Stimulated activated CD8-positive, alpha-beta memory T cell treated with anti-CD3 and anti-CD28 coated beads, Interleukin-15, amount 100 ng/mL, for 1 hour (primary cell): ENCODE measurements at regions not wholly inside any gene's neighbourhood (a gene's known extent, or its start where the extent isn't known, plus 50 kb on each side); places are given as distances from the start of the nearest gene placed in this dataset.
"Not testable (repeated sequence)": the region's sequence is repeated elsewhere in the genome, so short reads cannot be mapped to it uniquely, and the experiment has no call there.

Experiments used
- DNase-seq: peaks from one replicate; pipeline ENCODE4 v3.0.0-alpha.2; 2020; ENCODE audit warnings: low read depth

DNA sequence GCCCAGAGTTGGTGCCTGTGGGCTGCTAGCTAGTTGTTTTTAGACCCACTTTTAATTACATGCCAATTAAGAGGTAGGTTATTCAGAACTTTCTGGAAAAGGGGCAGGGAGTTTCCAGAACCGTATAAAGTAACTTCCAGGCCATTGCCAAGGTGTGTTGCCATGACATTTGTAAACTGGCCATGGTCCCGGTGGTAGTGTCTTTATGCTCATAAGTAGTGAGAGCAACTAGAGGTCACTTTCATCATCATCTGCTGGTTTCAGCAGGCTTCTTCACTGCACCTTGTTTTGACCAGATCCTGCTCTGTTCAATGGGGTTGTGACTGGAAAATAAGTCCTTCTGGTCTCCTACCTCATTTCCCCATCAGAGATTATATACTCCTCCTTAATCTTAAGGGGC lies 207.0 kb downstream of the FAM72C start:
- not testable (repeated sequence) for DNase-seq

DNA sequence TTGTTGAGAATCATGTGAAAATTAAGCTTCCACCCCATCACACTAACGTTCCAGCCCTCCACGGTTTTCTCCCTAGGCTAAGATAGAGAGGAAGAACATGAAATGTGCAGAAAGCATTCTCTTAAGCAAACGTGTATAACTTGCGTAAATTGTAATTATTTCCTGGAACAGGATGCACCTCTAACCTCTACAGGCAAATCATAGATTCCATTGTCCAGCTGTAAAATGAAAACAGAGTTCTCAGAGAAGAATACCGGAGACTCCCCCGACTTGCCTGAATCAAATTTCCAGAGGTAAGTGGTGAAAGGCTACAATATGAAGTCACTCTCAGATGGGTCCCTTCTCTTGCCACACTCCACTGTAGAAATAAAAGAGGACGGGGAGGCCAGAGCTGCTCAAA lies 211.4 kb downstream of the FAM72C start:
- DNase-seq: not testable (repeated sequence)

DNA sequence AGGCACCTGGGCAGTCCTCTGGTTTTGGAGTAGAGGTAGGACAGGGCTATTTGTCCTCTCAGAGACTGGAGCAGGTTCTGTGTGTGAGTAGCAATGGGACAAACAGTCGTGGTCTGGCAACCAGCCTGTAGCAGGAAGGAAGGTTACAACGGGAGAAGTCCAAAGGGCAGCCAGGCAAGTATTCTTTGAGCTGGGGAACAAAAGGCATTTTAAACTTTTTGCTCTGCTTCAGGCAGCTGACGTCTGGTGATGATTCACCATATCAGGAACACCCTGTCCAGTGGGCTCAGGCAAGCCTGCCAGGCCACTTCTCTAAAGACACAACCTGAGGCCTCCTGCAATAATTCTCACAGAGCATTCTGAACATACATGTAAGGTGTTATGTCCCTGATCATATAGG lies 215.8 kb downstream of the FAM72C start:
- DNase-seq: not testable (repeated sequence)

DNA sequence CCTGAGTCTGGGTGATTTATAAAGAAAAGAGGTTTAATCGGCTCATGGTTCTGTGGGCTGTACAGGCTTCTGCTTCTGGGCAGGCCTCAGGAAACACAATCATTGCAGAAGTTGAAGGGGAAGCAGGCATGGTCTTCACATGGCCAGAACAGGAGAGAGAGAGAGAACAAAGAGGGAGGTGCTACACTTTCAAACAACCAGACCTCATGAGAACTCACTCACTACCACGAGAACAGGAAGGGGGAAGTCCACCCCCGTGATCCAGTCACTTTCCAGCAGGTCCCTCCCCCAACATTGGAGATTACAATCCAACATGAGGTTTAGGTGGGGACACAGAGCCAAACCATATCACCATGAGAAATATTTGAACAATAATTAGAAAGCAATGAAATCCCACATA lies 222.9 kb downstream of the FAM72C start:
- DNase-seq: no peak

DNA sequence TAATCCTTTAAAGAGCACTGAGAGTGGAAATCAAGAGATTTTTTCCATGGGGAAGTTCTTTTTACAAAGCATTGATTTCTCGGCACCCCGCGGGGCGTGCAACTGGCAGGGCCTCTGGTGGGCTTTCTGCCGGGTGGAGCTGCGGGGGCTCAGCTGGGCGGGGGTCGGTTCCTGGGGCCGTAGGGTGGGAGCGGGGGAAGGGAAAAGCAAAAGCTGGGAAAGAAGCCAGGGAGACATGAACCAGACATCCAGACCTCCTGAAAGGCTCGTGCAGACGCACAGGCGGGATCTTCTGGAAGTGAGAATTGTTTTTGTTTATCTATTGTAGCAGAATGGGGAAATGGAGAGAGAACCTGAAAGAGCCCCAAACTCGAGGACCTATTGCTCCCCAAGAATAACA lies 235.2 kb downstream of the FAM72C start:
- no peak for DNase-seq

DNA sequence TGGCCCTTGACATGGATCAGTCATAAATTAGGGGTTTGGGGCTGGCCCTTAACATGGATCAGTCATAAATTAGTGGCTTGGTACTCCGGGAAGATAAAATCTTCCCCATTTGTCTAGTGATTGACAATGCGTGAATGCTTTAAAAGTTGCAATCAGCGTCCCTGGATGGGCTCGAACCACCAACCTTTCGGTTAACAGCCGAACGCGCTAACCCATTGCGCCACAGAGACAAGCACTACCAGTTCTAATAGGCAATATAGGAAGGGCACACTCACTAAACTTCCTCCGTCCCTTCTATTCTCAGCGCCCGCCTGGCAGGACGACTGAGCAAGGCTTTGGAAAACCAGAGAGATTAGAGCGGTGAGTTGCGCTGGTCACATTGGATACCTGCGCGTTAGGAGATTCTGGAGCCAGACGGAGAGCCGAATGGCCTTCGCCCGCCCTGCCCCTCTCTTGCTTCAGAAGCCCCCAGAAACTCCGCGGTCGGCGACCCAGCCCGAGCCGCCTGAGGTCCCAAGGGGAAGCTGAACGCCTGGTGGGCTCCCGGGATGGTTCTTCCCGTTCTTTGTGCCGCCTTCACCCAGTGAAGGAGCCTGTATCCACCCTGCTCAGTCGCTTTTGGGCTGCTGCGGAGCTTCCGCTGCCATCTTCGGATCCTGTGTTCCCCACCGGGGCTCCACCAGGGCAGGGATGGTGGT lies 235.9 kb downstream of the FAM72C start:
- DNase-seq: no peak

DNA sequence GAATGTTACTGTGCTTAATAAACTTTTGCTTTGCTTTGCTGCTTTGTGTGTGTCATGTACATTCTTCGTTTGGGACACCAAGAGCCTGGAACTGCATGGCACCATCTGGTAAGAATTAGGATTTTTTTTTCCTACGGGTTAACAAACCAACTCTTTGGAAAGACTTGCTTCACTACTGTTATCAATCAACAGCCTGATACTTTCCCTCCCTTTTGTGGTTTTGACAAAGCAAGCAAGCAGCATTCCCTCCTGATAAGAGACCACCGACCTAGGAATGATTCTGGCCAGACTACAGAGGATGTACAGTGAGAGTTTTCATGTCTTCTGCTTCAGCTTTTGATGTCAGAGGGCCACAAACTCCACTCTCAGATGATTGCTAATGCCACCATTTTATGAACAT lies 237.5 kb downstream of the FAM72C start:
- DNase-seq: not testable (repeated sequence)

DNA sequence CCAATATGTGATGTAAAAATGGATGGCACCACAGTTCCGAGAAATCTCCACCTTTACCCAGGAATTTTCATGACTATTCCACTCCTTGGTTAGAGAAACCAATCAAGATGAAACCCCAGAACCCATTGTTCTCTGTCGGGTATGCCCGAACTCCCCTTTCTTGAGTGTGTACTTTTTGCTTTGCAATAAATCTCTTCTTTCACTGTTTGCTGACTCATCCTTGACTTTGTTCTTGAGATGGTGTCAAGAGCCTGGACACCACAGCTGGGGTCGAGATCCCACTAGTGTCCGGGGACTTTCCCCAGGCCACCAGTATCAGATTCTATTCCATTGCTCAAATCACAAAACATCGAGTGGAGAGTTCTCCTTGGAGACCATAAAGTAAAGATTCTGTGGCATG lies 240.9 kb downstream of the FAM72C start:
- not testable (repeated sequence) for DNase-seq

DNA sequence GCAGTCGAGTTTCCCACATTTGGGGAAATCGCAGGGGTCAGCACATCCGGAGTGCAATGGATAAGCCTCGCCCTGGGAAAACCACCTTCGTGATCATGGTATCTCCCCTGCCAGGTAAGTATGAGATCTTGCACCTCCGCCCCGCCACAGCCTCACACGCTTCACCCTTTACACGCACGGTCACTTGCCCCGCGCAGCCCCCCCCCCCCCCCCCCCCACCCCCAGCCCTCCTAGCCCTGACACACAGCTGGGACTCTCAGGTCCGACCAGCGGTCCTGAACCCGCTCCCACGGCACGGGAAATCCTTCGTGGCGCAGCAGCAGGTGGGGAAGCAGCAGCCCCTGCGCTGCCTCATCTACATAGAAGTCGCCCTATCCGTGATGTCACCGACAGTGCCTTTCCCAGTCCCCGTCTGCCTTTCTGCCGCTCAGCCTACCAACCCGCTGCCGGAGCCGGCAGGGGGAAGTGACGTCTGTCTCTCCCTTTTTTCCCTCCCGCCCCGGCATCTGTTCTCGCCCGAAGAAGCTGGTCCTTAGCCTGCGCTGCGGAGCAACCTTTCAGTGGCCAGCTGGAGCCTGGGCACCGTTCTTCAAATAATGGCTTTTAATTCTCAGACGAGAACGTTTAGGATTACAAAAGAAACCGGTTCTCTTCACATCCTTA lies 242.2 kb downstream of the FAM72C start:
- DNase-seq: not testable (repeated sequence)

DNA sequence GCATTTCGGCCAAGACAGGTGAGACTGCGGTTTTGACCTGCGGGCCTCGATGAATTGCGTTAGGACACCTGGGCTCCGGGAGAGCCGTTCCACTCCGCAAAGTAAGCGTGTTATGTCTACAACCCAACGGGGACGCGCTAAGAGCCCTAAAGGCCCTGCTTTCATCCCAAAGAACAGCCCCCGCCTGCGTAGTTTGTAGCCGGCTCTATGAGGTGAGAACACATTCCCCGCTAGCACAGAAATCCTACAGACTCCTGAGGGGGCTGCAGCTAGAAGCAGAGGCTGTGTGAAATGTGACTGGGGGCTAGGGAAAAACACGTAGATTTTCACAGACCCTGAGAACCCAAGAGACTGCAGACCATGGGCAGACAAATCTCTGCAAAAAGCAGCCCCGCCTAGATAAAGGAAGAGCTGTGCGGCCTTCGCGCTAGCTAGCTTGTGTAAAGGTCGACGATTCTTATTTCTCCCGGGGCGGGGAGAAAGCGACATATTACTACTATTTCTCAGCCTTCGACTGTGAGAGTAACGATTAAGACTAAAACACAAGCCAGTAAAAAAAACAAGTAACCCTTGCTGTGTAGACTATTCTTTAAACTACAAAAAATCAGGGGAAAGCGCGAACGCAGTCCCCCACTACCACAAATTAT lies 242.9 kb downstream of the FAM72C start:
- DNase-seq: not testable (repeated sequence)

DNA sequence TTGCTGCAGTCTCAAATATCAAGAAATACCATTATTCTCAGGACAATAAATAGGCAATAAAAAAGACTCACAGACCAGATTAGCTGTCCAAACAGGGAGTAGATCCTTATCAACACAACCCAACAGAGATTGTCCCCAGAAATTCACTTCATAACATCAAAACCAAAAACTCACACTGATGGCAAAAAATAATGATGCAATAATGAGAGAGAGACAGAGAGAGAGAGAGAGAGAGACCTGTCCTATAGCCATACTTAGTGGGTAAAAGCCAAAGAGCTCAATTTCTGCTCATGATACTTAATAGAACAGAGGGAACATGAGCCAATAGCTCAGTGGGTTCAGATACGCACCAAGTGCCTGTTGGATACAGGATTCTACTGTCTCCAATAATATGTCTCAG lies 244.5 kb downstream of the FAM72C start:
- no peak for DNase-seq

DNA sequence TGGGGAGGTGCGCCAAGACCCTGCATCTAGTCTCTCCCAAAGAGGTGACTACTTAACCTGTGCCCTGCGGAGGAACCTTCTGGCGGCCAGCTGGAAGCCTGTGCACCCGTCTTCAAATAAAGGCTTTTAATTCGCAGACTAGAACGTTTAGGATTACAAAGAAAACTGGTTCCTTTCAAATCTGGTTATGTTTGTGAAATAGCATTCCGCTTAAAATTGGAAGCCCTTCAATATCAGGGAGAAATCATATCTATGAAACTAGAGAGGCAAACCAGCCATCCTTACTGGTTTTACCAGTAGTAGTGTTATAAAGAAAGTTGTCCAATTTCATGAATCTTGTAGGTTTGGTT lies 250.8 kb downstream of the FAM72C start:
- DNase-seq: no peak

DNA sequence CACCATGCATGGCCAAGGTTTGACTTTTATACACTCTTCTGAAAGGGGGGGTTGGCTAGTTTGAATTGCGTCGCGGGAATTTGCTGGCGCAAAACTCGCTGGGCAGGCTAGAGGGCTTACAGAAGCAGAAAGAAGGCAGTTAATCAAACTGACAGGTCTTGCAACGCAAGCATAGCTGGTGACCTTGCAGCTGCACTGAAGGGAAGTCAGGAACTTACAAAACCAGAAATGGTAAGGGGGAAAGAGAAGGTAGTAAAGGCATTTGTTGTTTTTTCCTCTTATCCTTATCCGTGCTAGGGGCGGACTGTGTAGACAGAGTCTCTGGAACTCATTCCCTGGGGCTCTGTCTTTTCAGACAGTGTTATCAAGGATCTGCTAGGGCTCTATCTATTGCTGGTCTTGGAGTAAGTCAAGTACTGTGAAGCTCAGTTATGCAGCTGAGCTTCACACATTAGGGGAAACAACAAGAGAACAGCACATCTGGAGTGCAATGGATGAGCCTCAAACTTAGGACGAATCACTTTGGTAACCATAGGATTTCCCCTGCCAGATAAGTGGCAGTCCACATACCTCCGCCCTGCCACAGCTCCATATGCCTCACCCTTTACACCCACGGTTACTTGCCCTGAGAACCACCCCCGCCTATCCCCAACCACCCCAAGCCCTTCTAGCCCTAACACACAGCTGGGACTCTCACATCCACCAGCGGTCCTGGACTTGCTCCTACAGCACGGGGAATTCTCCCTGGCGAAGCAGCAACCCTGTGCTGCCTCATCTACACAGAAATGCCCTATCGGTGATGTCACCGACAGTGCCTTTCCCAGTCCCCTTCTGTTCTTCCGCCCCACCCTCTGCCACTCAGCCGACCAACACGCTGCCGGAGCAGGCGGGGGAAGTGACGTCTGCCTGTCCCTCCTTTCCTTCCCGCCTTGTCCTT lies 251.4 kb downstream of the FAM72C start:
- no peak for DNase-seq

DNA sequence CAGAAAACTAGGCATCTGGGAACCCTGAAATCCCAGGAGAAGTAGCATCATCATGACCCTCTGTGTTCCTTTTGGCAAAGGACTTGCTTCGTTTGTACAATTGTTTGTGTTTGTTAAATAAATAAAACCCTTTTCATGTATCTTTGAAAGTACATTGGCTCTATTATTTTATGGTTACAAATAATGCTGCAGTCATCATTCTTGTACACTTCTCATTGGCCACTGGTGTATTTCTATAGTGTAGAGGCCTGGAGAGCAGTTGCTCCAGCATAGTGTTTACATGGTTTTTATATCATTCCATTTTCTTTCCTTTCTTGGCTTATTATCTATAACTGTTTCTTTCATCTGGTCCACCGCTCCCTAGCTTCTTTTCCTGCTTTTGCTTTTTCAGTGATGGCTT lies 253.3 kb downstream of the FAM72C start:
- no peak for DNase-seq

DNA sequence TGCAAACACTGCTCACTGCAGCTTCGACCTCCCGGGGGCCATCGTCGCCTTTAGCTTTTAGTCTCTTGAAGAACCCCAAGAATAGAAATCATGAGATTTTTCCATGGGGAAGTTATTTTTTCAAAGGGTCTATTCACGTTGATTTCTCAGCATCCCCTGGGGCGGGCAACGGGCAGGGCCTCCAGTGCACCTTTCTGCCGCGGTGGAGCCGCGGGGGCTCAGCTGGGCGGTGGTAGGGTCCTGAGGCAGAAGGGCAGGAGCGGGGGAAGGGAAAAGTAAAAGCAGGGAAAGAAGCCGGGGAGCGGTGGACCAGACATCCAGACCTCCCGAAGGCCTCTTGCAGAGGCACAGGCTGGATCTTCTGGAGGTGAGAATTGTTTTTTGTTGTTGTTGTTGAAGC lies 253.8 kb downstream of the FAM72C start:
- no peak for DNase-seq

DNA sequence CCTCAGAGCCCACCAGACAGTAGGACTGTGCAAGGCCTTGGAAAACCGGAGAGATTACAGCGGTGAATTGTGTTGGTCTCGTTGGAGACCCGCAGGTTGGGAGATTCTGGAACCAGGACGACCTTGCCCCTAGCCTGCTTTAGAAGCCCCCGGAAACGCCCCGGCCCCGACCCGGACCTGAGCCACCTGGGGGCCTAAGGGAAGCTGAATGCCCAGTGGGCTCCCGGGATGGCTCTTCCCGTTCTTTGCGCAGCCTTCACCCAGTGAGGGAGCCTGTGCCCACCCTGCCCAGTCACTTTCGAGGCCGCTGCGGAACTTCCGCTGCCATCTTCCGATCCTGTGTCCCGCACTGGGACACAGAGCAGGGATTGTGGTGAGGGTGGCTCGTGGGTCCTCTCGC lies 254.4 kb downstream of the FAM72C start:
- DNase-seq: no peak

DNA sequence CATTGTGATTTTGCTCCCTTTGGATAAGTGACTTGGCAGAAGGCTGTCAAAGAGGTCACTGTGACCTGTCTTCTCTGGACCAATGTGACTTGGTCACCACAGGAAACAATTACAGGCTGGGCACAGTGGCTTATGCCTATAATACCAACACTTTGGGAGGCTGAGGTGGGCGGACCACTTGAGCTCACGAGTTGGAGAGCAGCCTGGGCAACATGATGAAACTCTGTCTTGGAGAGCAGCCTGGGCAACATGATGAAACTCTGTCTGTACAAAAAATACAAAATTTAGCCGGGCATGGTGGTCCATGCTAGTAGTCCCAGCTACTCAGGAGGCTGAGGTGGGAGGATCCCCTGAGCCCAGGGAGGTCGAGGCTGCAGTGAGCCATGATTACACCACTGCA lies 256.9 kb downstream of the FAM72C start:
- not testable (repeated sequence) for DNase-seq

DNA sequence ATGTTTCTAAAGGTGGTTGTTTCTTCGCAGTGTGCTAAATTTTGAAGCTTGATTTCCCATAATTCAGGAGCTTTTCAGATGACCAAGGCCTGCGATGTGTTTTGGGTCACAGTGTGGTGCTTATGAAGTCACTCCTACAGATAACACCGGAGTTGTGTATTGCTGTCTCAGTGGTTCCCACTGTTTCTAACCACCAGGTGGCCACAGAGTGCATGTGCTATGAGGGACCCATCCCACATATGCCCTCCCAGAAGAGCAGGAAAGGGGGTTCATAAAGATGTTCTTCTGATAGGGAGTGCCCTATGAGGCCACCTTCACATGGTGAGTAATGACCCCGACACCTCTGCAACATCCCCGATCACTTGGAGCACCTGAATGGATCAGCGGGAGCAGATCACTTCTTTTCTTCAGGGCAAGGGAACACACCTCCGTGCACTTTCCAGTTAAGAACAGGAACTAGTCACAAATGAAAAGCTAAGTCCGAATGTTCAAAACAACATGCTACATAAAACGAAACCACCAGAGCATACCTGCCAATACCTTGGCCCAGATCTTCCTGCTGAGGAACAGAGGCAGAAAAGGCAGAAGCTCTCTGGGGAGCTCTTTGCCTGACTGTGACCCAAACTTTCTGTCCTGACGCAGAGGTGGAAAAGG lies 262.1 kb downstream of the FAM72C start:
- DNase-seq: not testable (repeated sequence)

DNA sequence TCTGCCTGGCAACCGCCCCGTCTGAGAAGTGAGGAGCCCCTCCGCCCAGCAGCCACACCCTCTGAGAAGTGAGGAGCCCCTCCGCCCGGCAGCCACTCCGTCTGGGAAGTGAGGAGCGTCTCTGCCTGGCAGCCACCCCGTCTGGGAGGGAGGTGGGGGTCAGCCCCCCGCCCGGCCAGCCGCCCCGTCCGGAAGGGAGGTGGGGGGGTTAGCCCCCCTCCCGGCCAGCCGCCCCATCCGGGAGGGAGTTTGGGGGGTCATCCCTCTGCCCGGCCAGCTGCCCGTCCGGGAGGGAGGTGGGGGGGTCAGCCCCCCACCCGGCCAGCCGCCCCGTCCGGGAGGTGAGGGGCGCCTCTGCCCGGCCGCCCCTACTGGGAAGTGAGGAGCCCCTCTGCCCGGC lies 269.0 kb downstream of the FAM72C start:
- DNase-seq: not testable (repeated sequence)

DNA sequence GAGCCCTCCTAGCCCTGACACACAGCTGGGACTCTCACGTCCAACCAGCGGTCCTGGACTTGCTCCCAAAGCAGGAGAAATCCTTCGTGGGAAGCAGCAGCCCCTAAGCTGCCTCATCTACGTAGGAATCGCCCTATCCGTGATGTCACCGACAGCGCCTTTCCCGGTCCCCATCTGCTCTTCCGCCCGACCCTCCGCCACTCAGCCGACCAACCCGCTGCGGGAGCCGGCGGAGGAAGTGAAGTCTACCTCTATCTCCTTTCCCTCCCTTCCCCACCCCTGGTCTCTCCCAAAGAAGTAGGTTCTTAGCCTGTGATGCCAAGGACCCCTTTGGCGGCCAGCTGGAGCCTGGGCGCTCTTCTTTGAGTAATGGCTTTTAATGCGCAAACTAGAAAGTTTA lies 272.1 kb downstream of the FAM72C start:
- DNase-seq: no peak

DNA sequence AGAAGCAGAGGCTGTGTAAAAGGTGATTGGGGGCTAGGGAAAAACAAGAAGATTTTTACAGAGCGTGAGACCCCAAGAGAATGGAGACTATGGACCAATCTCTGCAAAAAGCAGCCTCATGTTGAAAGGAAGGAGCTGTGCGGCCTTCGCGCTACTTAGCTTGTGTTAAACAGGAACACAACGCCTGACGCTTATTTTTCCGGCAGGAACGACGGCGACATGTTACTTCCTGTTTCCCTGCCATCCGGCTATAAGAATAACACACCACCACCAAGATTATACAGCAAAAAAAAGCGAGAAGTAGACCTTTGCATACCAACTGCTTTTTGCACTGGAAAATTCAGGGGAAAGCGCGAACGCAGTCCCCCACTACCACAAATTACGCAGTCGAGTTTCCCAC lies 272.7 kb downstream of the FAM72C start:
- no peak for DNase-seq

DNA sequence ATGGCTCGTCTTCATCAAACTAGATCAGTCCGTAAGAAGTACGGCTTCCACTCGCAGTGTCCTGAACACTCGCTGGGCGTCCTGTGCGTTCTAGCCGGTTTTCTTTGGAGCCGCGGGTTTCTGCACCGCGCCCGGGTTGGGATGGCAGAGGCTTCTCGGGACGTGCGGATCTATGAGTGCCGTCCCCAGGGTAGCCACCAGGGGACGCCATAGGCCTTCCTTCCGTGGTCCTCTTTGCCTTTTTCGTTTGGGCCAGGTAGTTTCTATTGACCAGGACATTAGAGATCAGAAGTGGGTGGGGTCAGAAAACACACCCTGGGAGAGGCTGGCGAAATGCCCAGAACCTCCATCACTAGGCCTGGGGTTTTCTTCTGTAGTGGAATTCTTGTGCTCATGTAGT lies 273.8 kb downstream of the FAM72C start:
- DNase-seq: no peak
